Stimulated activated CD8-positive, alpha-beta memory T cell treated with anti-CD3 and anti-CD28 coated beads, Interleukin-4, amount 100 ng/mL, for 4 hours (primary cell): ENCODE measurements at regions not wholly inside any gene's neighbourhood (a gene's known extent, or its start where the extent isn't known, plus 50 kb on each side); places are given as distances from the start of the nearest gene placed in this dataset.
A peak's percentile ranks its signal among the peaks of the same experiment; 100 is the strongest.
"Not testable (repeated sequence)": the region's sequence is repeated elsewhere in the genome, so short reads cannot be mapped to it uniquely, and the experiment has no call there.

Experiments
- DNase-seq, 2 donors: peaks; one replicate each; pipeline ENCODE4 v3.0.0-alpha.2; 2020; ENCODE audit warnings: low read depth in 2 of 2, low spot score in 1 of 2

DNA sequence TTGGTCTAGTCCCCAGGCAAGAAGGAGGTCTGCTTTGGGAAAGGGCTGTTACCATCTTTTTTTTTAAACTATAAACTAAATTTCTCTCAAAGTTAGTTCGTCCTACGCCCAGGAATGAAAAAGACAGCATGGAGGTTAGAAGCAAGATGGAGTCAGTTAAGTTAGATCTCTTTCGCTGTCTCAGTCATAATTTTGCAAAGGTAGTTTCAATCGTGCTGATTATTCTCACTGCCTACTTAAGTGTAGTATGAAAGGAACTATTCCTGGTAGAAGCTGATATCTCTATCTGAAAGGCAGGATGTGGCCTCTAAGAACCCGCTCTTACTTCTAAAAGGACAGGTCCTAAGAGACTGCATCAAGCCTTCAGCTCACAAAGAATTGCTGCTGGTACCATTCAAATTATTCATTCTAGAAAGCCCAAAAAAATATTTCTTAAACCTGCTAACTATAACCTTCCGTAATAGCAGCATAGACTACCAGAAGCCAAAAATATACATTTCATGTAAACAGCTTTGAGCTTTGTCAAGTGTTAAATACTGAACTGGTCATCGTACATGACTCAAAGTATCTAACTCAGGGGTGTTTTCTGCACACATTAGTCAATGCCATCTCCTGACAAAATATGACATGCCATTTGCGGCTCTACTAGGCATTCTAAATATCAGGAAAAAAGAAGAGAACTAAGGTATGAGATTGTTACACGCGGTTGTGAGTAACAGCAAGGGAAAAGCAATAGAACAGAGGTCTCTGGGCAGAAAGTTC is 96.0 kb upstream of the CCDC80 start:
- no peak for DNase-seq

DNA sequence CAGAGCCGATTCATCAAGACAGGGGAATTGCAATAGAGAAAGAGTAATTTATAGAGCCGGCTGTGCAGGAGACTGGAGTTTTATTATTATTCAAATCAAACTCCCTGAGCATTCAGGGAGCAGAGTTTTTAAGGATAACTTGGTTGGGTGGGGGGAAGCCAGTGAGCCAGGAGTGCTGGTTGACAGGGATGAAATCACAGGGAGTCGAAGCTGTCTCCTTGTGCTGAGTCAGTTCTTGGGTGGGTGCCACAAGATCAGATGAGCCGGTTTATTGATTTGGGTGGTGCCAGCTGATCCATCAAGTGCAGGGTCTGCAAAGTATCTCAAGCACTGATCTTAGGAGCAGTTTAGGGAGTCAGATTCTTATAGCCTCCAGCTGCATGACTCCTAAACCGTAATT is 95.4 kb upstream of the CCDC80 start:
- DNase-seq, result no peak

DNA sequence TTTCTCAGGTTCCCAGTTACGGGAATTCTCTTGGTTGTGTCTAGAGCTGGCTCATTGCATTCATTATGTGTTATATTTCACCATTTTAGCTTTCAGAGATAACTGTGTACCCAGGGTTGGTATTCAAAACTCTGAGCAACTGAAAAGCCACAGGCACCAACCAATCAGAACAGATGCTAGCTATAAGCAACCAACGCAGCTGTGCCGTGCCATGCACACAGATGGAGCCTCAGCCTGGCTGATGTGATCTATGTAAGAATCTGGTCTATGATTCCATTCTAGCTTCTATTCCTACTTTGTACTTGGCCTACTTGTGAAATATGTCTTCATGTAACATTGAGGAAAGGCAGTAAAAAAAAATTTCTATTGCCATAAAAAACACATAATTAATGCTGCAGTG is 95.0 kb upstream of the CCDC80 start:
- no peak for DNase-seq

DNA sequence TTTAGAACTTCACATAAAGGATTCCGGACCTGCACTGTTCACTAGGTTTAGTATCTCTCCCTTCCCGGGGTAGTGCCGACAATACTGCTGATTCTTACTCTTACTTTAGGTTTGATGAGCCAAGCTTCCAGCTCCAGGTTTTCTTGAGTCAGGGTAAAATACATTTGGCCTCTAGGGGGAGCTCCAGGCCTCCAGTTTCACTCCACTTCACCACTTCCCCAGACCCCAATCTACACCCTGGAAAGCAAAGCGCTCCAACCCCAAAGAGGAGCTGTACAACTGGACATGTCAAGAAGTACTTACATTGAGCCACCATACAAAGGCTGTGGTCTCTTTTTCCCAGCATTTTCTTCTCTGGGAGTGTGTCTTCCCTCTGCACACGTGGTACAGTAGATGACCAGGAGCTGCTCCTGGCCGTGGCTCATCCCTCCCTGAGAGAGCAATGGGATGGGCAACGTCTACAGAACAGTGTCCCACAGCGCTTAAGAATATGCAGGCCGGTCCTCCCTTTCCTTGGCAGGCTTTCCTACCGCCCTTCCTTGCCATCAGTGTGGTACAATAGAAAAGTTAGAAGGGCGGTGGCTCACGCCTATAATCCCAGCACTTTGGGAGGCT is 93.9 kb upstream of the CCDC80 start:
- DNase-seq, result peak; percentile 4 to 40

DNA sequence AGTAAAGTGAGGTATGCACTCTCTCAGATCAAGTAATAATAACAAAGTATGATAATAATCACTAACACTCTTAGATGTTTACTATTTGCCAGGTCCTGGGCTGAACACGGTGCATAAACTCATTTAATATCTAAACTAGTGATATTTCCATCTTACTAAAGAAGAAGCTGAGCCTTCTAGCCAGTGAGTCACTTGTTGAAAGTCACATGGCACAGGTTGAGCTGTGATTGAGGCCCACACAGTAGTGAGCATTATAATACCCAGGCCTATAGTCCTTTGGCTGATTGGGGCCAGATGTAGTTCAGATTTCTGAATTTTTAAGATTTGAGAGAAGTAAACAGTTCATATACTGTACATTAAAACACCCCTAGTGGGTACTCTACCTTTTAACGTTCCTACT is 93.2 kb upstream of the CCDC80 start:
- no peak for DNase-seq

DNA sequence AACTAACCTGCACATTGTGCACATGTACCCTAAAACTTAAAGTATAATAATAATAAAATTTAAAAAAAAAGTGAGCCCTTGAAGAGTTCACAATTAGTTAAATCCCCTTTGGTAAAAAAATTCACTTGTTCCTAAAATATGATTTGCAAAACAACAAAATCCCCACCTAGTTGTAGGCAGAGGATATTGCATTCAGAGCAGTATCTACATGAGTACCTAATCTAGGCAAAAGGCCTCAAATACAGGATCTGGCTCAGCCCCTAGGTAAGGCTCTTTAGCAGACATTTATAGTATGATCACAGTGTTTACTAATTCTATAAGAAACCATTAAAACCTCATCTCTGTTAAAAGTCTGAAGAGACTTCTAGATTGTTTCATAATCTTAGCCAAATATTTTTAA is 89.3 kb upstream of the CCDC80 start:
- DNase-seq, result no peak

DNA sequence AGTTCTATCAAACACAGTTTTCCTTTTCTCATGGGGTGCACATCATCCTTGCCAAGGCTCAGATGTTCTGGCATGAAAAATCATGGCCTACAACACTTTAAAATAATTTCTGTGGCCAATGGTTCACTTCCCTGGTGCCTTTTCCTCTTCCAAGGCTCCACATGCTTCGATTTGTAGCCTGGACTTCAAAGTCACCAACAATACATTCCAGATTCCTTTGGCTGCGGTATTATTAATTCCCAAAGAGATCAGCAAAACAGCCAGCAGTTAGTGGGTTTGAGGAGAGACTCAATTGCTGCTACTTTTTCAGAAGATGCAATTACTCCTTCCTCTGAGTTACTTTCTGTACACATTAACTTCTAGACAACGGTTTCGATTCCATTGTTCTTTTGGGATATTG is 80.3 kb upstream of the CCDC80 start:
- DNase-seq, result no peak

DNA sequence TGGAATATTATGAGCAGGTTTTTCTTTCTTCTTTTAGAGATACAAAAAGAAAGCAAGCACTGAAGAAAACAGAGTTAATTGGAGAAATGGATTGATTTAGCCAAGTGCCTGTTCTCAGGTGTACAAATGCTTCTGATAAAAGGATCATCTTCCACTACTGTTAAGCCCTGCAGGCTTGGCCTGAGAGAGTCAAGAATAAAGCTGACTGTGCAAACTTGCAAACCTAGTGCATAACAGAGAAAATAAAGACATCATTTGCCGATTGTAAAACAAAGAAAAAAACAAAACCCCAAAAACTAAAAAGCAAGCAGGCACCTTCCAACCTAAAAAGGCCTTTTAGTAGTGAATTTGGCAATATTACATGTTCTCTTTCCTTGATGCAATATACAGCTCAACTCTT is 78.0 kb upstream of the CCDC80 start:
- no peak for DNase-seq

DNA sequence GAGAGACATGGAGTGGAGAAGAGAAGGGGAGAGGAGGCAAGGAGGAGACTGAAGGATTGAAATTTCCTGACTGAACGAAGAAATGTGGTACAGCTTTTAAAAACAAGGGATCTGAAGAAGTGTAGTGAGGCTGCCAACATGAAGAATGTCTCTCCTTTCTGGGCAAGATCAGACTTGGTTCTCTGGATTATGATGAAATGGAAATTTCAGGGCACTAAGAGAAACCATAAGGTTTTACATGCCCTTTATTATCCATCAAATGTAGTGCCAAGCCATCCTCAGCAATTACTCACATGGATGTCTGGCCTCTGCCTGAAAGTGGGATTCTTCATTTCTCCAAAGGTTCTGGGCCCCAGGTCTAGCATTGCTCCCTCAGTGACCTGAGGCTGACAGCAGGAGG is 77.6 kb upstream of the CCDC80 start:
- DNase-seq, result no peak

DNA sequence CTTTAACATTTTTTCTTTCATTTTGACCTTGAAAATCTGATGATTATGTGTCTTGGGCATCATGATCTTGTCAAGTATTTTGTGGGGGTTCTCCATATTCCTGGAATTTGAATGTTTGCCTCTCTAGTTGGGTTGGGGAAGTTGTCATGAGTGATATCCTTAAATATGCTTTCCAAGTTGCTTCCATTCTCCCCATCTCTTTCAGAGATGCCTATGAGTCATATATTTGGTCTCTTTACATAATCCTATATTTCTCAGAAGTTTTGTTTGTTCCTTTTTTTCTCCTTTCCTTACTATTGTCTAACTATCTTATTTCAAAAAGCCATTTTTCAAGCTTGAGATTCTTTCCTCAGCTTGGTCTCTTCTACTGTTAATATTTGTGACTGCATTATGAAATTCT is 69.0 kb upstream of the CCDC80 start:
- no peak for DNase-seq

DNA sequence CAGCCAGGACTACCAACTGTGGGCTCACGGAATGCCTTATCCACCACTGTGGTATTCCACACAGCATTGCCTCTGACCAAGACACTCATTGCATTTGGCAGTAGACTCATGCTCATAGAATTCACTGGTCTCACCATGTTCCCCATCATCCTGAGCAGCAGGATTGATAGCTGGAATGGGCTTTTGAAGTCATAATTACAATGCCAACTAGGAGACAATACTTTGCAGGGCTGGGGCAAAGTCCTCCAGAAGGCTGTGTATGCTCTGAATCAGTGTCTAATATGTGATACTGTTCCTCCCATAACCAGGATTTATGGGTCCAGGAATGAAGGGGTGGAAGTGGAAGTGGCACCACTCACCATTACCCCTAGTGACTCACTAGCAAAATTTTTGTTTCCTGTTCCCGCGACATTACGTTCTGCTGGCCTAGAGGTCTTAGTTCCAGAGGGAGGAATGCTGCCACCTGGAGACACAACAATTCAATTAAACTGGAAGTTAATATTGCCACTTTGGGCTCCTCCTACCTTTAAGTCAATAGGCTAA is 58.6 kb upstream of the CCDC80 start:
- no peak for DNase-seq

DNA sequence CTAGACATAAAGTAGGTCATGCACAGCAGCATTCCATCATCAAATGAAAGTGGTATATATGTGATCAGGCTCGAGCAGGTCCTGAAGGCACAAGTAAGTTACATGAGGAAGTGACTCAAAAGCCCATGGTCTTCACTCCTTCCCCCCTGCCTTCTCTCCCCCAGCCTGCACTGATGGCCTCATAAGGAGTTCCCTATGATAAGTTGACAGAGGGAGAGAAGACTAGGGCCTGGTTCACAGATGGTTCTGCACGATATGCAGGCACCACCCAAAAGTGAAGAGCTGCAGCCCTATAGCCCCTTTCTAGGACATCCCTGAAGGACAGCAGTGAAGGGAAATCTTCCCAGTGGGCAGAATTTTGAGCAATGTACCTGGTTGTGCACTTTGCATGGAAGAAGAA is 57.5 kb upstream of the CCDC80 start:
- DNase-seq, result not testable (repeated sequence)

DNA sequence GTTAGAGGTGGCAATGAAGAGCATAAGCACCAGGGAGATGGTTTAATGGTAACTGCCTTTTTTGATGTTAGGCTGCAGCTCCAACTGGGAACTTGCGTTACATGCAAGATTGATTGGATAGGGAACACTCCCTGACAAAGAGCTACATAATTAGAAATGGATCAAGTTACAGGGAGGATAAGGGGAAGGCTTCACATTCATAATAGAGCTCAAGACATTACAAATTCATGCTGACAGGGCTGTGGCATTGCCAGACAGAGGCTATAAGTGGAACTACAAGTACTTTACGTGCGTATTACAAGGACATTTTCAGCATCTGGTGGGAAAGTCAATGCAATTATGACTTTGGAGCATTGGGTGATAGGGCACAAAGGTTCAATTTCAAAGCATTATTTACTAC is 55.3 kb upstream of the CCDC80 start:
- DNase-seq, result not testable (repeated sequence)

DNA sequence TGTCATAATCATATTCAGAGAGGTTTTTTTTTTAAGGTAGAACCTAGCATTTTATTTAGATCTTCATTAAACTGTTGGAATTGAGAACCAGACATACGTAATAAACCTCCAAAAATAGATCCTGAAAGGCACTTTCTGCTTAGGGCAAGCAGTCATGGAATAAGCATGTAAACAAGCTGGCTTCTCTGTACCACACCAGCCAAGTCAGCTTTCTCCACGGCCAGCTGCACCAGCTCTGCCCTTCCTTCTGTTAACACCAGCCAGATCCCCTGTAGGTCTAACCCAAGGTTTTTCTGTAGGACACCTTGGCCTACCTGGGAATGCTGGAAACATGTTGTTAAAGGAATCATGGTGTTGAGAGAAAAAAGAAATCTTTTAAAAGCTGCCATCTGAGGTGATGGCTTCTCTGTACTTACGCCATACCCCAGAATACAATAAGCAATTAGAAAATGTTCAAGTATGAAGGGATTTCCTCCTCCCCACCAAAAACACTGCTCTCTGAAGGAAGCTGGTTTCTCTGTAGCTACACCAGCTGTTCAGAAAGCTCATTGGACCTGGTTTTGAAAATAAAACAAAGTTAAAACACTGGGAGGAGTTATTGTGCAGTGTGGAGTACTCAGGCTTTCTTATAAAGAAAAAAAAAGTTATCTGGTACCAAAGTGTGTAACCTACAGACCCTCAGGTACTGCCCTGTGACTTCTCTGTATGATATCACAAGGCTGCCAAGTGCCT is 54.6 kb upstream of the CCDC80 start:
- DNase-seq, result not testable (repeated sequence)

DNA sequence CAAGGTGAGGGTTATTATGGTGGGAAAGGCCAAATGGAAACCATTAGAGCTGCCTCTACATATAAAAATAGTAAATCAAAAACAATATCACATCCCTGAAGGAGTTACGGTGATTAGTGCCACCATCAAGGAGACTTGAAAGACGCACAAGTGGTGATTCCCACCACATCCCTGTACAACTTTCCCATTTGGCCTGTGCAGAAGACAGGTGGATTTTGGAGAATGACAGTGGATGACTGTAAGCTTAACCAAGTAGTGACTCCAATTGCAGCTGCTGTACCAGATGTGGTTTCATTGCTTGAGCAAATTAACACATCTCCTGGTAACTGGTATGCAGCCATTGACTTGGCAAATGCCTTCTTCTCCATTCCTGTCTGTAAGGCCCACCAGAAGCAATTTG is 54.0 kb upstream of the CCDC80 start:
- DNase-seq, result not testable (repeated sequence)

DNA sequence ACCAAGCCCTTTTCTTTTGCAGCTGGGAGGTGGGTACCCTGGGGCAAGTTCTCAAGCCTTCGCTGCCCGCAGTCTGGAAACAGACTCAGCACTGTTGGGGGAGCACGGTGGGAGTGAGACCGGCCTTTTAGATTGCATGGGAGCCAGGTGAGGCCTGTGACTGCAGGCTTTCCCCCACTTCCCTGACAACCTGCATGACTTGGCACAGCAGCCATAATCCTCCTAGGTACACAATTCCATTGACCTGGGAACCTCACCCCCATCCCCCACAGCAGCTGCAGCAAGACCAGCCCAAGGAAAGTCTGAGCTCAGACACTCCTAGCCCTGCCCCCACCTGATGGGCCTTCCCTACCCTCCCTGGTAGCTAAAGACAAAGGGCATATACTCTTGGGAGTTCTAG is 52.2 kb upstream of the CCDC80 start:
- no peak for DNase-seq
